IPS-NIHi11 (cell line): ENCODE measurements at regions not wholly inside any gene's neighbourhood (a gene's known extent, or its start where the extent isn't known, plus 50 kb on each side); places are given as distances from the start of the nearest gene placed in this dataset.
"Not testable (repeated sequence)": the region's sequence is repeated elsewhere in the genome, so short reads cannot be mapped to it uniquely, and the experiment has no call there.

ENCODE experiments used
- DNase-seq: peaks from one replicate; pipeline ENCODE4 v3.0.0; 2012; ENCODE audit warnings: mixed read lengths, low spot score

DNA sequence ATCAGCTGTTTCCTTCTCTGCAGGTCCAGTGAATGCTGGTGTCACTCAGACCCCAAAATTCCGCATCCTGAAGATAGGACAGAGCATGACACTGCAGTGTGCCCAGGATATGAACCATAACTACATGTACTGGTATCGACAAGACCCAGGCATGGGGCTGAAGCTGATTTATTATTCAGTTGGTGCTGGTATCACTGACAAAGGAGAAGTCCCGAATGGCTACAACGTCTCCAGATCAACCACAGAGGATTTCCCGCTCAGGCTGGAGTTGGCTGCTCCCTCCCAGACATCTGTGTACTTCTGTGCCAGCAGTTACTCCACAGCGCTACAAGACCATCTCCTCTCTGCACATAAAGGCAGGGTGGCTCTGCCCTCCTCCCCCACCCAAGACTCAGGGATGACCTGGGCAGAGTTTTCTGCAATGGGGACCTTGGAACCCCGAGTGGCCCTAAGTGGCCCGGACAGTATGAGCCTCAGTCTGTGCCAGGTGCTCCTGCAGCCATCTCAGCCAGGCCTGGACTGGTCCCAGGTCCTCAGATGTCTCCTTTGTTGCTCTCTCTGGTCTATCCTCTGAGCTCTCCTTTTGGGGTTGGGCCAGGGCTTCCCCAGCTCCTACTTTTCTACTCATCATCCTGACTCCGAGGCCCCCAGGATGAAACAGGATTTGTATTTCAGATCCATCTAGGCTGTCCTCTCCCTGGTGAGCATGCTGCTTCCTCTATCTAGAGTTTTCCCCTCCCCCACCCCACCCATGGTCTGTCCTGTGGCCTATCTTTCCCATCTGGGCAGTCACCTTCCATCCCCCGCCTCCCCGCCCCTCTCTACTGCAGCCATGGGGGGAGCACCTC is 212.1 kb upstream of the PRSS58 start:
- DNase-seq: no peak

DNA sequence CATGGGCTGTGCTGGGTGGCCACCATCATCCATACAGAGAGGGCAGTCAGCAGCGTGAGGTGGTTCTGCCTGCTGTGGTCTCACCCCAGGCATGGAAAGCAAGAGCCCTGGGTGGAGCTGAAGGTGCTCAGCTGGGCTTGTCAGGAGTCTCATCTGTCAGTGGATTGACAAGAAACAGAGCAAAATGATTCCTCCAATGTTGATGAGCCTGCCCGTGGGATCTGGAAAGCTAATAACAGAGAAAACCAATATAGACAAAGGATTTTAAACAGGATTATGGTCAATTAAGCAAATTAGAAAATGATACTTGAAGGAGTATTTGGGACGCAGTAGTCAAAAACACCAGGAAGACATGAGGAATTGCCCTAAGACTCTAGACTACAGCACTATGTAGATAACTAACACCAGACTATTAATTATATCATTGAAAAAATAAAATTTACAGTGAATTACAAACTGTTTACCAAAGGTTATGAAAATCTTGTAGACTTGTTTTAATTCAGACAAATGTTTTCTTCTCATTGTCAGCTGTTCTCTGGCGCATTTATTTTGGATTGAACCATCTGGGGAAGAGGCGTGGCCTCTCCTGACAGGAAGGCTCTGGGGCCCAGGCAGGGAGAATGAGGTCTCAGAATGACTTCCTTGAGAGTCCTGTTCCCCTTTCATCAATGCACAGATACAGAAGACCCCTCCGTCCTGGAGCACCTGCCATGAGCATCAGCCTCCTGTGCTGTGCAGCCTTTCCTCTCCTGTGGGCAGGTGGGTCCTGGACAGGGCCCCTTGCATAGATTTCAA is 211.2 kb upstream of the PRSS58 start:
- no peak for DNase-seq

DNA sequence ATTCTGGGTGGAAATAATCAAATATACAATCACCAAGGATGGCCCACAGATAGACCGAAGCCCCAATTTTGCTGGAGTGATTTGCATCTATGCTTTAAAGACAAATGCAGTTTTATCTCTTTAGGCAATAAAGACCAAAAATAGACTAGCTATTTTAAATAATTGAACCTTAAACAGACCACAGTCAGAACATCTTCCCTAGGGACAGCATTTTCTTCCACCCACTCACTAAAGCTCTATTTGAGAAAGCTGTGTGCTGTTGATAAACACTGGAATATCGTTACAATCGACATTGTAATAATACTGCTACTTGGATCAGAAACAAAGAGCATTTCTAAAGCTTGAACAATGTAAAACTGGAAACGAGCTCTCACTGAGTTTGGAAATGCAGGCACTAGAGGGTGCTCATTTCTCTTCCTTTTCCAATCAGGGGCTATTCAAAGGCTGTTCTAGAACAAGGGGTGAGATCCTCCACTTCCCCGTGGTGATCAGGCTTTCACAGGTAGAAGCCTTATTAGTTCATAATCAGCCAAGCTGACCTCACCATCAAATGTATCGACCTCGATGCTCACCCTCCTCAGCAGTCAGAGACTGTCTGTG is 209.3 kb upstream of the PRSS58 start:
- not testable (repeated sequence) for DNase-seq

DNA sequence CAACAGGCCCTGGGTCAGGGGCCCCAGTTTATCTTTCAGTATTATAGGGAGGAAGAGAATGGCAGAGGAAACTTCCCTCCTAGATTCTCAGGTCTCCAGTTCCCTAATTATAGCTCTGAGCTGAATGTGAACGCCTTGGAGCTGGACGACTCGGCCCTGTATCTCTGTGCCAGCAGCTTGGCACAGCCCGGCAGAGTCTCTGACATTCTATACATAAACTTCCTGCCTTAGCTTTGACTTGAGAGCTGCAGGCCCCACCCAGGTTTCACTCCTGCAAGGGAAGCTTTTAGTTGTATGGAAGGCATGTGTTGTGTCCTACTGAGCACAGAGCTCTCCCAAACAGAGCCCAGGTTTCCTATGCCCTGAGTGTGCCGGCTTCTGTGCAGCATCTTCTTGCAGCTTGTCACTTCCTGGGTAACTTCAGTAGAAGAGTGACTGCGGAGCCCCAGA is 205.6 kb upstream of the PRSS58 start:
- no peak for DNase-seq

DNA sequence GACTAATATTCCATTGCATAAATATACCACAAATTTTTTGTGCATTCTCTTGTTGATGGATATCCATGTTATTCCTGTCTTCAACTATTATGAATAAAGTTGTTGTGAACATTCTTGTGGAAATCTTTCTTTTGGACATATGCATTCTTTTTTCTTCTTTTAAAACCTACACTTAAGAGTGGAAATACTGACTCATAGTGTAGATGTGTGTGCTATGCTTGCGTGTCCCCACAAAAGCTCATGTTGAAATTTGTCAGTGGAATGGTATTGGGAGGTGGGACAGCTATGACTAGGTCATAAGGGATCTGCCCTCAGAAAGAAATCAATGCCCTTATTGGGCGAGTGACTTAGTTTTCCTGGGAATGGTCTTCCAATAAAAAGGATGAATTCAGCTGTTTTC is 203.6 kb upstream of the PRSS58 start:
- no peak for DNase-seq

DNA sequence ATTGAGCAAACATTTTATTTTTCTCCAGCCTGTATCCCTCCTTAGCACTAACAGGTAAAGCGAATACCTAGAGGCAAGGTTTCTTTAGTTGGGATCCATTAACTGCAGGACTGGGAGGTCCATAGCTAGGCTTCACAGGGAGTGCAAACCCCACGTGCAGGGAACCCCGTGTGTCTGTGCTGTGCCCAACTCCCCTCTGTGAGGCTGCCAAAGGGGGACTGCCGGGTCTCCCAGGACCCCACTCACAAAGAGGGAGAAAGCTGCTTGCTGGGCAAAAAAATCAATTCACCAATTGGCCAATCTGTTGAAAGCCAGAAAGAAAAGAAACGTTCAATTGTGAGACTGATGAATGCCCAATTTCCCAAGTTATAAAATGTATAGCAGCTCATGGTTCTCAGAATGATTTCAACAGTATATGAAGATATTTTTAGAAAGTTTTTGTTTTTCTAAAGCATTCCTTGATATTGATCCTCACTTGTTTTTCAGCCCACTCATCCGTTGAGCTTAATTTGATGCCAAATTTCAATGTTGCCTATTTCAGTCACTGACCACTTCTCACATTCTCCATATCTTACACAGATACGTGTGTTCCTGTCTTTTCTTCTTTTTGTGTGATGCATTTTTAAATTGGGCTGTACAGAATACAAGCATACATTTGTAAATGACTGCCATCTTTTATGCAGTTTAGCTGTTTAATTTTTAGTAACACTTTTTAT is 202.7 kb upstream of the PRSS58 start:
- DNase-seq: no peak

DNA sequence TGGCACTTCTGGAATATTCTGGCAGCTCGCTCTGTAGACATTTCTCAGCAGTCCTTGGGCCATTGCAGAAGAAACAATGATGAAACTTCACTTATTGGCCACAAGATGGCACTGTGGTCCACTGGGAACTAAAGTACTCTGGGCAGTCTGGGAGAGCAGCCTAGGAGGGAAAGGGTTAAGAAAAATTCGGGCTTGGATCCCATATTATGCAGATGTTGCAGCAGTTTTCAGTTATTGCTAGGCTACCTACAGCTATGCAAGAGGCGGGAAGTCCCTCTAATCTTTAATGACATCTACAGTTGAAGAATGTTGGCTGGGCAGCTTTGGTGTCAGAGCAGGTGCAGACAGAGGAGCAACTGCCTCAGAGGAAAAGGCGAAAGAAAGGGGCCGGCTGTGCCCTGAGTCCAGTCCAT is 201.7 kb upstream of the PRSS58 start:
- DNase-seq: peak; percentile 70

DNA sequence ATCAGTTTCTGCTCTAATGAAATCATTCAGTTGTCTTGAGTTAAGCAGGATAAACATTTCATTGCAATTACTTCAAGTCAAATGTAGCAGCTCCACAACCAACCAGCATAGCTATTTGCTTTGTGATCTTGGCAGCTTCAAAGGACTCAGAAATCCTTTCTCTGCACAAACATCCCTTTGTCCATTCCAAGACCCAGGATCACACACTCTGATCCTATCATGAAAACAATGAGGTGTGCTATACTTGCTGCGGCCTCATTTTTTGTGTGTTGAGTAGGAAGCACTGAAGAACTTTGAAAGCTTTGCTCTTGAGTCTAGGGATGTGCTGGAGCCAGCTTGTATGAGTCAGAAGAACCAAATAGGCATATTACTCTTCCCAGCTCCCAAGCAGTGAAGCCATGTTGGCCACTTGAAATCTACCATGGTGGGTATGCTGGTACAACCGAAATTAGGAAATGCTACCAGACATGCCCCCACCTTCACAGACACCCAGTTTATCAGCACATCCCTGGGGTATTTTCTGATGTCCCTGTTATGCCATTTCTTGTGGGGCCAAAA is 199.4 kb upstream of the PRSS58 start:
- DNase-seq: no peak

DNA sequence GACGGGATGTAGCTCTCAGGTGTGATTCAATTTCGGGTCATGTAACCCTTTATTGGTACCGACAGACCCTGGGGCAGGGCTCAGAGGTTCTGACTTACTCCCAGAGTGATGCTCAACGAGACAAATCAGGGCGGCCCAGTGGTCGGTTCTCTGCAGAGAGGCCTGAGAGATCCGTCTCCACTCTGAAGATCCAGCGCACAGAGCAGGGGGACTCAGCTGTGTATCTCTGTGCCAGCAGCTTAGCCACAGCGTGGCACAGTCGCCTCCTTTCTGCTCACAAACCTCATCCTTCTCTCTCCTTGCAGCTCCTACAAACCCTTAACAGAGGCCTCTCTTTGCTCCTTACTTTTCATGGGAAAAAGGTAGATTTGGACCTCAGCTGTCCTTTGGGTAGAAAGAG is 197.5 kb upstream of the PRSS58 start:
- DNase-seq: no peak

DNA sequence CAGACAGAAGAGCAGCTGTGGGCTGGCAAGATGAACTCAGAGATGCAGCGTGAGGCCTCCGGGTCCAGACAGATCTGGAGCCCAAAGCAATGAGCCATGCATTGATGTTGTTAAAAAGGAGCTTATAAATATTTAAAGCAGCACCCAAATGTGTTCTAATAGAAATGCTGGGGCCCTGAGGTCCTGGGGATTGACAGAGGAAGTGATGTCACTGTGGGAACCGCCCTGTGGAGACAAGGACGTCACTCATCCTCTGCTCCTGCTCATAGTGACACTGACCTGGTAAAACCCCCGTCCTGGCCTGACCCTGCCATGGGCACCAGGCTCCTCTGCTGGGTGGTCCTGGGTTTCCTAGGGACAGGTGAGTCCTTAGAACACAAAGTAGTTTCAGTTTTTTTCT is 197.0 kb upstream of the PRSS58 start:
- DNase-seq: no peak

DNA sequence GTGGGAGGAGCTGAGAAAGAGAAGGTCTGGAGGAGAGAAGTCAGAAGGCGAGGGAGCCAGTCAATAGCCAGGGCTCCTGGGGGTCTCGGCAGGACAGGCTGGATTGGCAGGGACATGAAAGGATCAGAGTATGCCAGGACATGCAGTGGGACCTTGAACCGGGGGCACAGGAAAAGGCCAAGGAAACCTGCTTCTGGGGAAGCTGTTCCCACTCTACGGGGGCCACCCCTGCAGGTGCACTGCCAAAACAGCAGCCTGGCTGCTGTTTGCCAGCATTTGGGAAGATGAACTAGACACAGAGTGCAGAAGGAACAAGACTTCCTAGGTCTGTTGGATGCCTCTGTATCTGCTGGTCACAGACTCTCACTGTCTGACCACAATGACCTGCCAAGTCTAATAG is 194.9 kb upstream of the PRSS58 start:
- DNase-seq: no peak

DNA sequence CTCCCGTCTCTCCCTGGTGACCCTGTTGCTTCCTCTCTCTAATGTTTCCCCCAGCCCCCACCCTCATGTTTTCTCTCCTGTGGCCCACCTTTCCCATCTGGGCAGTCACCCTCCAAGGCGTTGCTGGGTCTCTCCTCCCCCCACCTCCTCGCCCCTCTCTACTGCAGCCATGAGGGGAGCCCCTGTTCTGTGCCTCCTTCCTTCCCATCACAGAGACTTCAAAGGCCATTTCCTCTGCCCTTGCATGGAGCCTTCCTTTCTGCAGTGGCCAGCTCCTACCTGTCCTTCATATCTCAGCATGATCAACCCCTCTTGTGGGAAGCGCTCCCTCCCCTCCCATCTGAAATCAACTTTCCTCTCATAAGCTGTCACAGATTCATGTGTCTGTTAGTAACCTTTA is 194.0 kb upstream of the PRSS58 start:
- no peak for DNase-seq

DNA sequence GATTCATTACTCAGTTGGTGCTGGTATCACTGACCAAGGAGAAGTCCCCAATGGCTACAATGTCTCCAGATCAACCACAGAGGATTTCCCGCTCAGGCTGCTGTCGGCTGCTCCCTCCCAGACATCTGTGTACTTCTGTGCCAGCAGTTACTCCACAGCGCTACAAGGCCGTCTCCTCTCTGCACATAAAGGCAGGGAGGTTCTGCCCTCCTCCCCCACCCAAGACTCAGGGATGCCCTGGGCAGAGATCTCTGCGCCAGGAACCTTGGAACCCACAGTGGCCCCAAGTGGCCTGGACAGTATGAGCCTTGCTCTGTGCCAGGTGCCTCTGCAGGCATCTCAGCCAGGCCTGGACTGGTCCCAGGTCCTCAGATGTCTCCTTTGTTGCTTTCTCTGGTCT is 193.4 kb upstream of the PRSS58 start:
- DNase-seq: no peak

DNA sequence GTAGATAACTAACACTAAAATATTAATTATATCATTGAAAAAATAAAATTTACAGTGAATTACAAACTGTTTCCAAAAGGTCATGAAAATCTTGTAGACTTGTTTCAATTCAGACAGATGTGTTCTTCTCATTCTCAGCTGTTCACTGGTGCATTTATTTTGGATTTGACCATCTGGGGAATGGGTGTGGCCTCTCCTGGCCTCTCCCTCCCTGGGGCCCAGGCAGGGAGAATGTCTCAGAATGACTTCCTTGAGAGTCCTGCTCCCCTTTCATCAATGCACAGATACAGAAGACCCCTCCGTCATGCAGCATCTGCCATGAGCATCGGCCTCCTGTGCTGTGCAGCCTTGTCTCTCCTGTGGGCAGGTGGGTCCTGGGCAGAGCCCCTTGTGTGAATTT is 192.8 kb upstream of the PRSS58 start:
- DNase-seq: no peak

DNA sequence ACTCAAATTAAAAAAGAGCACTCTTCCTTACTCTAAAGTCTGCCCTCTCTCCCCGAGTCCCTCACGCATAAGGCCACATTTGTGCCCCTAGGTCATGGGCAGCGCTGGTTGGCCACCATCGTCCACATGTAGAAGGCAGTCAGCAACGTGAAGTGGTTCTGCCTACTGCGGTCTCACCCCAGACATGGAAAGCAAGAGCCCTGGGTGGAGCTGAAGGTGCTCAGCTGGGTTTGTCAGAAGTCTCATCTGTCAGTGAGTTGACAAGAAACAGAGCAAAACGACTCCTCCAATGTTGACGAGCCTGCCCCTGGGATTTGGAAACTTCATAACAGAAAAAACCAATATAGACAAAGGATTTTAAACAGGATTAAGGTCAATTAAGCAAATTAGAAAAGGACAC is 192.3 kb upstream of the PRSS58 start:
- DNase-seq: no peak

DNA sequence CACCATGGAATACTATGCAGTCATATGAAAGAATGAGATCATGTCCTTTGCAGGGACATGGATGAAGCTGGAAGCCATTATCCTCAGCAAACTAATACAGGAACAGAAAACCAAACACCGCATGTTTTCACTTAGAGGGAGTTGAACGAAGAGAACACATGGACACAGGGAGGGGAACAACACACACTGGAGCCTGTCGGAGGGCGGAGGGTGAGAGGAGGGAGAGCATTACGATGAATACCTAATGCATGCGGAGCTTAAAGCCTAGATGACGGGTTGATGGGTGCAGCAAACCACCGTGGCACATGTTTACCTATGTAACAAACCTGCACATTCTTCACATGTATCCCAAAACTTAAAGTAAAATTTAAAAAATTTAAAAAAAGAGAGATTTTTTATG is 191.0 kb upstream of the PRSS58 start:
- DNase-seq: not testable (repeated sequence)

DNA sequence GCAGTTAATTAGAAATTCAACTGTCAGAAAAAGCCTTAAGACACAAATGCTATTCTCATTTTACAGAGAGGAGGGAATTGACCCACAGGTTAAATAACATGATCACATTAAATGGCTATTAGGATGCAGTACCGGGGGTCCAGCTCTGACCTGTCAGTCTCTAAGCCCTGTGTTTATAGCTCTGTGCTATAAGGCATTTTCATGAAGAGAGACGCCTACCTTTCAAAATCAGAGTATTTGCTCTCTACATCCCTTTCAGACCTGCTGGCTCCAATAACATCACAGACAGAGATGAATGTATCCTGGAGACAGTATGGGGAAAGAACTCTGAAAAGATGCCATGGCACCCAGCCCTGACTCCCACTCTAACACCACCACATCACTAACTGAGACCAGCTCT is 189.9 kb upstream of the PRSS58 start:
- no peak for DNase-seq

DNA sequence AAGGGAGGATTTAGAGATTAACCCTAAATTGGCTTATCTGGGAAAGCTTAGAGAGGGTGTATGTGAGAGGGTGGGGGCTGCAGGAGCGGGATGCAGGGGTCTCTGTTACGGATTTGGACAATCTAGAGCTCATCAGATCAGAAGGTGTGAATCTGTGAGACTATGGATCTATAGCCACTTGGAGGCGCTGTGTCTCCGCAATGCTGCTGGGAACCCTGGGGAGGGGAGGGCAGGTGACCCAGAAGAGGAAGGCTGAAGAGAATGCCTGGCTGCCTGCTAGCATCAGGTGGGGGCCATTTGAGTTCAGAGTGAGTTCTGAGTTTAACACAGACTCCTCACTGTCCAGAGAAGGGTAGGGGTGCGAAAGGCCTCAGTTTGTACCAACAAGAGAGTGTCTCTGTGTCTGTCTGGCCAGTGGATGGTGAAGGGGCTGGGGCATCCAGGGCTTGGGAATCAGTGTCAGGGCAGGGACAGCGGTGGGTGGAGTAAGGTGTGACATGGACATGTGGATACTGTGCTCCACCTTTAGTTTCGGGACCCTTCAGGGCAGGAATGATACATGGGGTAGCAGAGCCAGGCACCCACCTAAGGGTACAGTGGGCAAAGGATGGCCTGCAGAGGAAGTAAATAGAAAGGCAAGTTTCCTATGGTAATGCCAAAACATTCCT is 187.3 kb upstream of the PRSS58 start:
- DNase-seq: peak; percentile 69

DNA sequence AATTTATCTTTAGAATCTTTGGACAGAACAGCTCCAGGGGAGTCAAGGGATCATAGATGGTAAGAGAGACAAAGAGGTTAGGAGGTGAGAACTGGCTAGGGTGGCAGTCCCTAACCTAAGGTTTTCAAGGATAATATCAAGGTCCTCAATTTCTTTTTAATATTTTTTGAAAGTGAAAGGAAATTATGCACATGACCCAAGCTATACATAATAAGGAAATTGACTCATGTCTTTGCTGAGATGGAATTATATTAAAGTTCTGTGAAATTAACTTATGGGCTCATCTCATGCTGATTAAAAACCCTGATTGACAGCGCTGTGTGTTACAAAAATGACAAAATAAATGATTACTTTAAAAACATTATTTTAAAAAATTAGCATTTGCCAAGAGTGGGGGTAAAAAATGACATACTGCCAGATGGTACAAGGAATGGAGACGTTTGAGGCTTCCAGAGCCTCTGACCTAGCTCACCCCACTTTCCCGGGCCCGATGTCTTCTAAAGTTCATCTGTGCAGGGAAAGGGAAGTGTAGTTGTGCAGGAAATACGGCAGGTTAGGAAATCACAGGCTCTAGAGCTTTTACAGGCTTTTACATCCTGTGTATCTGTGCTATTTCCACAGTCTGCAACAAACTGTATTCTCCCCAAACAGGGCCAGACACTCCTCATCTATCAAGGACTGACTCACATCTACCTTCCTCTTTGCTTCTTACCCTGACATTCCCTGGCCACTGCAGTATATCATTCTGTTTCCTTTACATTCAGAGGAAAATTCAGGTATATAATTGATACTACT is 185.6 kb upstream of the PRSS58 start:
- DNase-seq: no peak

DNA sequence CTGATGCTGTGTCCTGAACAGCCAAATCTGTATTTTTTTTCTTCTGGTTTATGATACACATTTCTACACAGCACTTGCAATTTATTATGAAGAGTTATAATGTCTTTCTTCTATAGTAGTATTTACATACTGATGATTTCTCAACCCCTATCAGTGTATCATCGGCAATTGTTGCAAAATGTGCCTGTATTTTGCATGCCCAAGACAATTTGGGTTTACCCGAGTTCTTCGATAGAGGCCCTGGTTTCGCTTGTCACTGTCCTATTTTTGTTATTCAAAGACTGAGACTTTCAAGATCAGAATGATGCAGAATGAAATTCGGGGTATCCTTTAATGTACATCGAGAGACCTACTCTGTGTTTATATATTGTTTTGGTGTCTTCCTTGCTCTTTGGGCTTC is 184.5 kb upstream of the PRSS58 start:
- DNase-seq: no peak
